GM12878 (cell line): ENCODE measurements at regions not wholly inside any gene's neighbourhood (a gene's known extent, or its start where the extent isn't known, plus 50 kb on each side); places are given as distances from the start of the nearest gene placed in this dataset.

Experiments used
- ATAC-seq: fragments of 200-7000 bp; cut with Tn5 transposase; 3 replicates; pipeline ENCODE4 v1.9.1; 2020; ENCODE audit warnings: mild to moderate bottlenecking, moderate library complexity
- BruUV-seq: library from RNA; stranded (reverse); fragments of 400-500 nt; replicated peaks from 2 replicates; lab custom pipeline; 2021; lab: Mats Ljungman, UMichigan
- CTCF ChIA-PET: fragments of 300-600 bp; sonication (Branson Sonifier 250); formaldehyde crosslinking; extraction: SDS; loops from one replicate; lab custom pipeline; 2021; ENCODE audit warnings: inconsistent platforms; lab: Yijun Ruan, JAX
- POLR2A ChIA-PET: fragments of 350-600 bp; formaldehyde crosslinking; extraction: SDS; loops from one replicate; lab custom pipeline; 2021; ENCODE audit warnings: inconsistent platforms; lab: Charles Lee
- RAD21 ChIA-PET: fragments of 300-600 bp; sonication (Branson Sonifier 250); formaldehyde crosslinking; loops from one replicate; lab custom pipeline; 2023; ENCODE audit warnings: antibody characterized with exemption; ENCODE audit not compliant: unreplicated experiment; lab: Charles Lee
- SMC1A ChIA-PET: fragments of 300-600 bp; sonication (Branson Sonifier 250); formaldehyde crosslinking; loops from one replicate; lab custom pipeline; 2023; ENCODE audit not compliant: unreplicated experiment, uncharacterized antibody; lab: Charles Lee
- DNase-seq: peaks from one replicate; pipeline ENCODE4 v3.0.0-alpha.2; 2011; ENCODE audit warnings: low read depth, low spot score
- FAIRE-seq: peaks from 3 replicates; lab custom pipeline; 2011; peaks lifted over from hg19 to GRCh38; lab: Jason Lieb, UNC
- H2AFZ ChIP-seq: 2 replicates; pipeline ENCODE4 v1.6.0; 2011; ENCODE audit warnings: low read depth, low read length, control low read depth; ENCODE audit not compliant: control insufficient read depth
- H3K27ac ChIP-seq: 2 replicates; pipeline ENCODE4 v1.5.1; 2011; ENCODE audit warnings: control low read depth; ENCODE audit not compliant: control insufficient read depth, insufficient read depth
- H3K27me3 ChIP-seq, 2 experiments: replicated peaks in 1 of 2; 2 replicates each; pipeline versions ENCODE4 v1.6.0 to v1.6.1; 2011; ENCODE audit warnings: low read length in 1 of 2; ENCODE audit not compliant: control insufficient read depth in 2 of 2, insufficient read depth in 2 of 2
- H3K36me3 ChIP-seq, 2 experiments: 2 replicates each; pipeline ENCODE4 v1.5.1; 2011; ENCODE audit warnings: low read length in 1 of 2; ENCODE audit not compliant: control insufficient read depth in 2 of 2, insufficient read depth in 2 of 2
- H3K4me1 ChIP-seq: 2 replicates; pipeline ENCODE4 v1.6.1; 2011; ENCODE audit warnings: mild to moderate bottlenecking, low read length, moderate library complexity, mixed read lengths; ENCODE audit not compliant: control insufficient read depth, insufficient read depth
- H3K4me2 ChIP-seq: 2 replicates; pipeline ENCODE4 v1.6.0; 2011; ENCODE audit warnings: control low read depth; ENCODE audit not compliant: control insufficient read depth, insufficient read depth
- H3K4me3 ChIP-seq: fragments of 200-600 bp; sonication (generic); 2 replicates; pipeline ENCODE4 v1.5.1; 2016
- H3K79me2 ChIP-seq: 2 replicates; pipeline ENCODE4 v1.6.0; 2011; ENCODE audit warnings: low read length; ENCODE audit not compliant: control insufficient read depth, insufficient read depth
- H3K9ac ChIP-seq: 2 replicates; pipeline ENCODE4 v1.8.0; 2011; ENCODE audit warnings: low read length, control low read depth, mixed read lengths; ENCODE audit not compliant: control insufficient read depth, insufficient read depth
- H3K9me3 ChIP-seq: replicated peaks from 3 replicates; pipeline ENCODE4 v1.5.1; 2011; ENCODE audit warnings: mild to moderate bottlenecking, low read length; ENCODE audit not compliant: control insufficient read depth, insufficient read depth
- H4K20me1 ChIP-seq: 2 replicates; pipeline ENCODE4 v1.6.0; 2011; ENCODE audit not compliant: control insufficient read depth, insufficient read depth
- BCL11A ChIP-seq: IDR thresholded peaks from 2 replicates; pipeline ENCODE4 v1.6.1; 2011; ENCODE audit warnings: low read depth, low read length
- ELK1 ChIP-seq: IDR thresholded peaks from 2 replicates; pipeline ENCODE4 v1.6.1; 2012; ENCODE audit warnings: low read depth, low read length, improper control_type of control experiment
- IKZF1 ChIP-seq: fragments of 450-650 bp; conservative IDR thresholded peaks from 2 replicates; pipeline ENCODE4 v1.6.1; 2017; ENCODE audit warnings: antibody characterized with exemption, mild to moderate bottlenecking
- JUND ChIP-seq: IDR thresholded peaks from 2 replicates; pipeline ENCODE4 v1.6.1; 2012; ENCODE audit warnings: low read depth, mild to moderate bottlenecking, low read length, improper control_type of control experiment, moderate library complexity
- NFYB ChIP-seq: IDR thresholded peaks from 2 replicates; pipeline ENCODE4 v1.6.1; 2011; ENCODE audit warnings: low read depth, mild to moderate bottlenecking, low read length, improper control_type of control experiment, moderate library complexity; ENCODE audit not compliant: insufficient read depth
- NKRF ChIP-seq: fragments of 450-650 bp; conservative IDR thresholded peaks from 2 replicates; pipeline ENCODE4 v1.6.1; 2017; ENCODE audit warnings: mild to moderate bottlenecking, moderate library complexity
- NR2C1 ChIP-seq: fragments of 450-650 bp; IDR thresholded peaks from 2 replicates; pipeline ENCODE4 v1.6.1; 2017; ENCODE audit warnings: antibody characterized with exemption, mild to moderate bottlenecking, moderate library complexity
- PBX3 ChIP-seq: IDR thresholded peaks from 2 replicates; pipeline ENCODE4 v1.6.1; 2011; ENCODE audit warnings: mild to moderate bottlenecking, low read depth, low read length, moderate library complexity; ENCODE audit not compliant: insufficient replicate concordance
- ZBTB33 ChIP-seq: fragments of 450-650 bp; IDR thresholded peaks from 2 replicates; pipeline ENCODE4 v1.6.1; 2017; ENCODE audit warnings: mild to moderate bottlenecking
- WGBS: methylation state at CpG from one replicate; pipeline ENCODE4 v1.1.6; 2016; ENCODE audit warnings: low lambda C conversion rate; ENCODE audit not compliant: insufficient replicate concordance, insufficient coverage; ENCODE audit errors: missing lambda C conversion rate; 5-methylcytosine and 5-hydroxymethylcytosine counted together
- in situ Hi-C: fragments of 300-500 bp; cut with MboI; formaldehyde crosslinking; loops from 9 replicates; pipeline ENCODE4 v1.14.3; 2018; ENCODE audit warnings: mixed read lengths
- intact Hi-C: fragments of 100-400 bp; cut with micrococcal nuclease; formaldehyde crosslinking; loops from one replicate; pipeline ENCODE4 v1.14.2; 2022; ENCODE audit not compliant: unreplicated experiment

GRCh38 chr4:177097291-177097690, 212.4 kb upstream of the NEIL3 start (continued):
- TF ChIP-seq IKZF1 = no peak
- no peak for TF ChIP-seq PBX3
- TF ChIP-seq NFYB = no peak

- no peaks in the 10 kb centered on the region for H3K79me2 ChIP-seq
- intact Hi-C loops = no loop called here
- H3K27ac ChIP-seq = no peak overlapping the region
- no peaks in the 10 kb centered on the region for H3K4me1 ChIP-seq
- no peak overlapping the region for H3K4me3 ChIP-seq
- POLR2A ChIA-PET = no interaction called here
- no peaks in the 10 kb centered on the region for H4K20me1 ChIP-seq
- CTCF ChIA-PET = interaction anchor here (0.9 kb wide), 1 partner anchor 52 kb away, joined by 4 read pairs; no protein-coding TSS in a partner anchor
- H3K9ac ChIP-seq = no peak overlapping the region
- FAIRE-seq = no peak
- SMC1A ChIA-PET = no interaction called here
- in situ Hi-C loops = no loop called here
- DNase-seq = no peak
- 48% methylated on average over 6 of the region's 6 CpGs for WGBS
- no peak overlapping the region for H3K4me2 ChIP-seq
- RAD21 ChIA-PET = interaction anchor here (0.6 kb wide), 1 partner anchor 210 kb away, joined by 3 read pairs; the partner anchor contains the start of gene NEIL3
- no peak for TF ChIP-seq BCL11A
- TF ChIP-seq ZBTB33 = no peak
- no peak for TF ChIP-seq ELK1
- TF ChIP-seq NR2C1 = no peak
- TF ChIP-seq NKRF = no peak
- TF ChIP-seq JUND = no peak
- no TSS peak for BruUV-seq
- no peaks in the 10 kb centered on the region for H3K9me3 ChIP-seq
- H3K36me3 ChIP-seq = no peaks in the 10 kb centered on the region
- H2AFZ ChIP-seq = no peak overlapping the region
- no peaks in the 10 kb centered on the region for H3K27me3 ChIP-seq
- ATAC-seq = no peak
Measured at GRCh38 chr4:177099211-177099610, 210.5 kb upstream of the NEIL3 start.
